HepG2 (cell line): ENCODE measurements at regions not wholly inside any gene's neighbourhood (a gene's known extent, or its start where the extent isn't known, plus 50 kb on each side); places are given as distances from the start of the nearest gene placed in this dataset.

Source experiments
- FOSL2 ChIP-seq: sonication (generic); formaldehyde crosslinking; IDR thresholded peaks from 2 replicates; pipeline ENCODE4 v1.4.0; 2020; ENCODE audit warnings: missing genetic modification reagents
- HMG20B ChIP-seq: conservative IDR thresholded peaks from 2 replicates; pipeline ENCODE4 v1.6.1; 2016; ENCODE audit warnings: missing genetic modification reagents, missing compliant biosample characterization
- IKZF1 ChIP-seq: fragments of 450-650 bp; IDR thresholded peaks from 2 replicates; pipeline ENCODE4 v1.7.1; 2016
- KLF12 ChIP-seq: sonication (generic); formaldehyde crosslinking; IDR thresholded peaks from 2 replicates; pipeline ENCODE4 v1.4.0; 2020; ENCODE audit warnings: missing genetic modification reagents, borderline replicate concordance
- KLF13 ChIP-seq: sonication (generic); formaldehyde crosslinking; IDR thresholded peaks from 2 replicates; pipeline ENCODE4 v1.4.0; 2020; ENCODE audit warnings: mild to moderate bottlenecking, missing genetic modification reagents
- MXD4 ChIP-seq: IDR thresholded peaks from 2 replicates; pipeline ENCODE4 v1.6.1; 2016; ENCODE audit warnings: mild to moderate bottlenecking, missing biosample characterization, missing genetic modification reagents
- NBN ChIP-seq: fragments of 450-650 bp; conservative IDR thresholded peaks from 2 replicates; pipeline ENCODE4 v1.6.1; 2017
- POLR2A ChIP-seq, 2 experiments: IDR thresholded peaks; 2 replicates each; pipeline ENCODE4 v1.6.1; 2011; ENCODE audit warnings: low read depth in 2 of 2, low read length in 2 of 2, mild to moderate bottlenecking in 1 of 2, moderate library complexity in 1 of 2; ENCODE audit not compliant: insufficient read depth in 1 of 2
- SMYD3 ChIP-seq: sonication (generic); formaldehyde crosslinking; IDR thresholded peaks from 2 replicates; pipeline ENCODE4 v1.8.1; 2023; ENCODE audit warnings: mild to moderate bottlenecking, missing genetic modification reagents
- TAF1 ChIP-seq: sonication (generic); formaldehyde crosslinking; IDR thresholded peaks from 2 replicates; pipeline ENCODE4 v1.4.0; 2020; ENCODE audit warnings: missing genetic modification reagents
- TEAD3 ChIP-seq: optimal IDR thresholded peaks from 2 replicates; pipeline ENCODE3; 2016; ENCODE audit warnings: borderline replicate concordance
- U2AF1 ChIP-seq: fragments of 200-400 bp; formaldehyde crosslinking; optimal IDR thresholded peaks from 2 replicates; pipeline ENCODE3; 2017; ENCODE audit warnings: mild to moderate bottlenecking, low read depth, low read length
- ZFP37 ChIP-seq: sonication (generic); formaldehyde crosslinking; IDR thresholded peaks from 2 replicates; pipeline ENCODE4 v1.4.0; 2020; ENCODE audit warnings: missing genetic modification reagents, borderline replicate concordance
- ZNF234 ChIP-seq: sonication (generic); formaldehyde crosslinking; conservative IDR thresholded peaks from 2 replicates; pipeline ENCODE4 v1.5.1; 2020; ENCODE audit warnings: mild to moderate bottlenecking, missing genetic modification reagents
- ZNF441 ChIP-seq: sonication (generic); formaldehyde crosslinking; IDR thresholded peaks from 2 replicates; pipeline ENCODE4 v1.7.0; 2021; ENCODE audit warnings: missing genetic modification reagents, borderline replicate concordance
- ZNF468 ChIP-seq: sonication (generic); formaldehyde crosslinking; IDR thresholded peaks from 2 replicates; pipeline ENCODE4 v1.8.0; 2022; ENCODE audit warnings: mild to moderate bottlenecking, moderate library complexity, missing genetic modification reagents
- ZNF550 ChIP-seq: sonication (generic); formaldehyde crosslinking; IDR thresholded peaks from 2 replicates; pipeline ENCODE4 v1.4.0; 2020; ENCODE audit warnings: mild to moderate bottlenecking, missing genetic modification reagents, borderline replicate concordance
- ZNF570 ChIP-seq: sonication (generic); formaldehyde crosslinking; IDR thresholded peaks from 2 replicates; pipeline ENCODE4 v1.4.0; 2020; ENCODE audit warnings: mild to moderate bottlenecking, missing genetic modification reagents, borderline replicate concordance
- ZNF709 ChIP-seq: sonication (generic); formaldehyde crosslinking; IDR thresholded peaks from 2 replicates; pipeline ENCODE4 v1.5.0; 2020; ENCODE audit warnings: mild to moderate bottlenecking, missing genetic modification reagents
- ZNF768 ChIP-seq: sonication (generic); formaldehyde crosslinking; IDR thresholded peaks from 2 replicates; pipeline ENCODE4 v1.4.0; 2020; ENCODE audit warnings: missing genetic modification reagents
- ZNF780A ChIP-seq: sonication (generic); formaldehyde crosslinking; IDR thresholded peaks from 2 replicates; pipeline ENCODE4 v1.8.0; 2022; ENCODE audit warnings: mild to moderate bottlenecking, missing genetic modification reagents, moderate library complexity
- ZNF816 ChIP-seq: sonication (generic); formaldehyde crosslinking; IDR thresholded peaks from 2 replicates; pipeline ENCODE4 v1.8.0; 2022; ENCODE audit warnings: missing genetic modification reagents, mild to moderate bottlenecking, borderline replicate concordance
- TF ChIP-seq, protein P1 (sequence below): sonication (generic); formaldehyde crosslinking; IDR thresholded peaks from 2 replicates; pipeline ENCODE4 v1.4.0; 2020; ENCODE audit warnings: missing genetic modification reagents, borderline replicate concordance
- TF ChIP-seq, protein P2 (sequence below): IDR thresholded peaks from 2 replicates; pipeline ENCODE4 v1.6.1; 2012; ENCODE audit warnings: low read depth, low read length, improper control_type of control experiment
- TF ChIP-seq, protein P3 (sequence below): IDR thresholded peaks from 2 replicates; pipeline ENCODE4 v1.6.1; 2016; ENCODE audit warnings: missing compliant biosample characterization, missing genetic modification reagents, borderline replicate concordance
- TF ChIP-seq, protein P4 (sequence below): sonication (generic); formaldehyde crosslinking; IDR thresholded peaks from 2 replicates; pipeline ENCODE4 v1.5.0; 2020; ENCODE audit warnings: mild to moderate bottlenecking, missing genetic modification reagents

DNA sequence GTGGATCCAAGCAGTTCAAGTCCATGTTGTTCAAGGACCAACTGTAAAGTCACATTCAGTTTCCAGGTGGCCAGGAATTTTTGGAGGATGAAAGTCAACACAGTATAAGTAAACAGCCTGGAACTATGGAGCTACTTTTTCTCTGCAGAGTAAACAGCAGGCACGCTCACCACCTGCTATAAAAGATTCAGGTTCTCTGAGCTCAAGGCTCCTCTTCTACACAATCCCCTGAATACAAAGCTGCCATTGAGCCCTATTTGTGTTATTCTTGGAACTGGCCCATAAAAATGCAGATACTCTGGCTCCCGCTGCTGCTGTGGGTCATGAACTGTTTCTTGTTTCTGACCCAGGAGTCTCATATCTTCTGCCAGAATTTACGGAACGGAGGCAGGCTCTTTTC, 56.9 kb upstream of the PRR5 start (continued):
- TF ChIP-seq ZNF768 (CRISPR knock-in tag) (no peak), SMYD3 (CRISPR knock-in tag) (no peak), TEAD3 (CRISPR knock-in tag) (peak; percentile 73), ZNF816 (CRISPR knock-in tag) (no peak), U2AF1 (no peak), ZNF468 (CRISPR knock-in tag) (no peak), KLF13 (CRISPR knock-in tag) (no peak), ZNF709 (CRISPR knock-in tag) (no peak), KLF12 (no peak), ZNF570 (no peak), IKZF1 (no peak), ZNF441 (CRISPR knock-in tag) (no peak), MXD4 (CRISPR knock-in tag) (no peak), NBN (no peak), ZFP37 (no peak), FOSL2 (peak; percentile 33; the same call in 1 of the 2 replicates), ZNF780A (no peak), TAF1 (no peak), POLR2A (IDR thresholded peaks at IDR 0.05; ENCODE audit: insufficient read depth in 1 of 2, low read depth in 2 of 2, low read length in 2 of 2) (no peak), ZNF550 (CRISPR knock-in tag) (no peak), ZNF234 (CRISPR knock-in tag) (no peak), HMG20B (CRISPR knock-in tag) (0 out of 2 replicates have a peak, but pooled peaks have one; percentile 47)
- TF ChIP-seq, protein P1, sequence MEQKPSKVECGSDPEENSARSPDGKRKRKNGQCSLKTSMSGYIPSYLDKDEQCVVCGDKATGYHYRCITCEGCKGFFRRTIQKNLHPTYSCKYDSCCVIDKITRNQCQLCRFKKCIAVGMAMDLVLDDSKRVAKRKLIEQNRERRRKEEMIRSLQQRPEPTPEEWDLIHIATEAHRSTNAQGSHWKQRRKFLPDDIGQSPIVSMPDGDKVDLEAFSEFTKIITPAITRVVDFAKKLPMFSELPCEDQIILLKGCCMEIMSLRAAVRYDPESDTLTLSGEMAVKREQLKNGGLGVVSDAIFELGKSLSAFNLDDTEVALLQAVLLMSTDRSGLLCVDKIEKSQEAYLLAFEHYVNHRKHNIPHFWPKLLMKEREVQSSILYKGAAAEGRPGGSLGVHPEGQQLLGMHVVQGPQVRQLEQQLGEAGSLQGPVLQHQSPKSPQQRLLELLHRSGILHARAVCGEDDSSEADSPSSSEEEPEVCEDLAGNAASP (CRISPR knock-in tag): no peak
- TF ChIP-seq, protein P2, sequence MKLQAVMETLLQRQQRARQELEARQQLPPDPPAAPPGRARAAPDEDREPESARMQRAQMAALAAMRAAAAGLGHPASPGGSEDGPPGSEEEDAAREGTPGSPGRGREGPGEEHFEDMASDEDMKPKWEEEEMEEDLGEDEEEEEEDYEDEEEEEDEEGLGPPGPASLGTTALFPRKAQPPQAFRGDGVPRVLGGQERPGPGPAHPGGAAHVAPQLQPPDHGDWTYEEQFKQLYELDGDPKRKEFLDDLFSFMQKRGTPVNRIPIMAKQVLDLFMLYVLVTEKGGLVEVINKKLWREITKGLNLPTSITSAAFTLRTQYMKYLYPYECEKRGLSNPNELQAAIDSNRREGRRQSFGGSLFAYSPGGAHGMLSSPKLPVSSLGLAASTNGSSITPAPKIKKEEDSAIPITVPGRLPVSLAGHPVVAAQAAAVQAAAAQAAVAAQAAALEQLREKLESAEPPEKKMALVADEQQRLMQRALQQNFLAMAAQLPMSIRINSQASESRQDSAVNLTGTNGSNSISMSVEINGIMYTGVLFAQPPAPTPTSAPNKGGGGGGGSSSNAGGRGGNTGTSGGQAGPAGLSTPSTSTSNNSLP: 0 out of 2 replicates have a peak, but pooled peaks have one; percentile 41
- TF ChIP-seq, protein P3, sequence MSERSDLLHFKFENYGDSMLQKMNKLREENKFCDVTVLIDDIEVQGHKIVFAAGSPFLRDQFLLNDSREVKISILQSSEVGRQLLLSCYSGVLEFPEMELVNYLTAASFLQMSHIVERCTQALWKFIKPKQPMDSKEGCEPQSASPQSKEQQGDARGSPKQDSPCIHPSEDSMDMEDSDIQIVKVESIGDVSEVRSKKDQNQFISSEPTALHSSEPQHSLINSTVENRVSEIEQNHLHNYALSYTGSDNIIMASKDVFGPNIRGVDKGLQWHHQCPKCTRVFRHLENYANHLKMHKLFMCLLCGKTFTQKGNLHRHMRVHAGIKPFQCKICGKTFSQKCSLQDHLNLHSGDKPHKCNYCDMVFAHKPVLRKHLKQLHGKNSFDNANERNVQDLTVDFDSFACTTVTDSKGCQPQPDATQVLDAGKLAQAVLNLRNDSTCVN (CRISPR knock-in tag): no peak
- TF ChIP-seq, protein P4, sequence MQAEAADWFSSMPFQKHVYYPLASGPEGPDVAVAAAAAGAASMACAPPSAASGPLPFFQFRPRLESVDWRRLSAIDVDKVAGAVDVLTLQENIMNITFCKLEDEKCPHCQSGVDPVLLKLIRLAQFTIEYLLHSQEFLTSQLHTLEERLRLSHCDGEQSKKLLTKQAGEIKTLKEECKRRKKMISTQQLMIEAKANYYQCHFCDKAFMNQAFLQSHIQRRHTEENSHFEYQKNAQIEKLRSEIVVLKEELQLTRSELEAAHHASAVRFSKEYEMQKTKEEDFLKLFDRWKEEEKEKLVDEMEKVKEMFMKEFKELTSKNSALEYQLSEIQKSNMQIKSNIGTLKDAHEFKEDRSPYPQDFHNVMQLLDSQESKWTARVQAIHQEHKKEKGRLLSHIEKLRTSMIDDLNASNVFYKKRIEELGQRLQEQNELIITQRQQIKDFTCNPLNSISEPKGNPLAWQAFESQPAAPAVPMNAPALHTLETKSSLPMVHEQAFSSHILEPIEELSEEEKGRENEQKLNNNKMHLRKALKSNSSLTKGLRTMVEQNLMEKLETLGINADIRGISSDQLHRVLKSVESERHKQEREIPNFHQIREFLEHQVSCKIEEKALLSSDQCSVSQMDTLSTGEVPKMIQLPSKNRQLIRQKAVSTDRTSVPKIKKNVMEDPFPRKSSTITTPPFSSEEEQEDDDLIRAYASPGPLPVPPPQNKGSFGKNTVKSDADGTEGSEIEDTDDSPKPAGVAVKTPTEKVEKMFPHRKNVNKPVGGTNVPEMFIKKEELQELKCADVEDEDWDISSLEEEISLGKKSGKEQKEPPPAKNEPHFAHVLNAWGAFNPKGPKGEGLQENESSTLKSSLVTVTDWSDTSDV: no peak
